ENCODE measurements at regions not wholly inside any gene's neighbourhood (a gene's known extent, or its start where the extent isn't known, plus 50 kb on each side); places are given as distances from the start of the nearest gene placed in this dataset.

DNA sequence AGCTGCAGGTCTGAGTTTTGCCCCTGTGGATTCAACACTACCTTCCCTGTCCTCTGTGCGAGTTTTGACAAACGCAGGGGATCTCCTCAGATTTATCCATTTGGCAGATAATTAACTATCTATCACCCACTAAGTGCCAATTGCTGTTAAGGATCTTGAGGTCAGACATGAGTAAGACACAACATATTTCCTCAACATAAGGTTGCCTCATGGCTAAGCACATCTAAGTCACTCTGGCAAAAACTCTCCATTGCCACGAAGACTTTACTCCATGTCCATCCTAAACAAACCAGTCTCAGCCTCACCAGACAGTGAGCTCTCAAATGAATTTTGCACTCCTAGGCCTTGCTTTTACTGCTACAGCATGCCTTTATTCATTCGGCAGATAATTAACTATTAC lies 408.4 kb downstream of the MAFB start:
- Histone ChIP-seq H3K27me3 (ENCODE audit: control insufficient read depth in 1 of 2, insufficient read depth in 2 of 2, low read length in 2 of 2) (no peaks in the 10 kb centered on the region), H3K27ac (ENCODE audit: low read depth in 1 of 2, low read length in 2 of 2) (no peak overlapping the region), H3K4me3 (ENCODE audit: low read length) (no peak overlapping the region), H3K4me1 (ENCODE audit: insufficient read depth, low read length) (no peaks in the 10 kb centered on the region), H3K36me3 (ENCODE audit: insufficient read depth, low read length) (no peaks in the 10 kb centered on the region), H3K9me3 (ENCODE audit: control insufficient read depth in 1 of 2, insufficient read depth in 1 of 2, low read length in 2 of 2) (no peaks in the 10 kb centered on the region)
- ChIA-PET CTCF (no interaction called here), POLR2A (no interaction called here)
- TF ChIP-seq, protein P1, sequence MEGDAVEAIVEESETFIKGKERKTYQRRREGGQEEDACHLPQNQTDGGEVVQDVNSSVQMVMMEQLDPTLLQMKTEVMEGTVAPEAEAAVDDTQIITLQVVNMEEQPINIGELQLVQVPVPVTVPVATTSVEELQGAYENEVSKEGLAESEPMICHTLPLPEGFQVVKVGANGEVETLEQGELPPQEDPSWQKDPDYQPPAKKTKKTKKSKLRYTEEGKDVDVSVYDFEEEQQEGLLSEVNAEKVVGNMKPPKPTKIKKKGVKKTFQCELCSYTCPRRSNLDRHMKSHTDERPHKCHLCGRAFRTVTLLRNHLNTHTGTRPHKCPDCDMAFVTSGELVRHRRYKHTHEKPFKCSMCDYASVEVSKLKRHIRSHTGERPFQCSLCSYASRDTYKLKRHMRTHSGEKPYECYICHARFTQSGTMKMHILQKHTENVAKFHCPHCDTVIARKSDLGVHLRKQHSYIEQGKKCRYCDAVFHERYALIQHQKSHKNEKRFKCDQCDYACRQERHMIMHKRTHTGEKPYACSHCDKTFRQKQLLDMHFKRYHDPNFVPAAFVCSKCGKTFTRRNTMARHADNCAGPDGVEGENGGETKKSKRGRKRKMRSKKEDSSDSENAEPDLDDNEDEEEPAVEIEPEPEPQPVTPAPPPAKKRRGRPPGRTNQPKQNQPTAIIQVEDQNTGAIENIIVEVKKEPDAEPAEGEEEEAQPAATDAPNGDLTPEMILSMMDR (IDR thresholded peaks at IDR 0.05) = no peak
- Mint-ChIP-seq H3K27ac (no peak overlapping the region), H3K4me3 (no peak overlapping the region), H3K9me3 (no peaks in the 10 kb centered on the region), H3K27me3 (peaks cover 4% of the 10 kb centered on the region), H3K36me3 (ENCODE audit: low read depth) (no peaks in the 10 kb centered on the region), H3K4me1 (ENCODE audit: low read depth) (no peaks in the 10 kb centered on the region)
- ATAC-seq (ENCODE audit: poor library complexity) (no peak), DNase-seq (no peak)
- intact Hi-C loops (cut with DNase I, micrococcal nuclease) = no loop called here

DNA sequence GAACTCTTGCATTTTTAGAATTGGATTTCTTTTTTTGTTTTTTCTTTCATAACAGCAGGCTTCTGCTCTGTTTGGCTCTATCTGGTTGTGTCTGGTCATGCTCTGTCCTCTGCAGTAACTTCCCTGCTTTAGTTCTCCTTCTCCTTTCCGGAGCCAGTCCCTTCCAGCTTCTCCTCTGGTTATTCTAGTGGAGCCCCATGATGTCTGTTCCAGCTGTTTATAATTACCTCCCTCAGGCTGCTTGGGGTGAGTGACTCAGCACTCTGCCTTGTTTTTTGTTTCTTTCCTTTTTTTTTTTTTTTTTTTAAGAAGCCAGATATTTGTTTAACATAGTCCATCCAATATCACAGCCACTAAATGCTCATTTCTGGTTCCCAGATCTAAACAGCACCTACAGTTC lies 409.6 kb downstream of the MAFB start:
- no peak overlapping the region for H3K4me3 ChIP-seq (ENCODE audit: low read length)
- H3K27ac Mint-ChIP-seq = no peak overlapping the region
- no peak overlapping the region for H3K27ac ChIP-seq (ENCODE audit: low read depth in 1 of 2, low read length in 2 of 2)
- TF ChIP-seq, protein P1 (IDR thresholded peaks at IDR 0.05) = no peak
- H3K4me1 Mint-ChIP-seq (ENCODE audit: low read depth) = no peaks in the 10 kb centered on the region
- H3K4me3 Mint-ChIP-seq = no peak overlapping the region
- intact Hi-C loops (cut with DNase I, micrococcal nuclease) = no loop called here
- ChIA-PET CTCF (no interaction called here), POLR2A (no interaction called here)
- no peaks in the 10 kb centered on the region for H3K27me3 ChIP-seq (ENCODE audit: control insufficient read depth in 1 of 2, insufficient read depth in 2 of 2, low read length in 2 of 2)
- H3K36me3 ChIP-seq (ENCODE audit: insufficient read depth, low read length) = no peaks in the 10 kb centered on the region
- DNase-seq (peak in 1 of 14 experiments; percentile 5), ATAC-seq (ENCODE audit: poor library complexity) (no peak)
- no peaks in the 10 kb centered on the region for H3K9me3 ChIP-seq (ENCODE audit: control insufficient read depth in 1 of 2, insufficient read depth in 1 of 2, low read length in 2 of 2)
- H3K9me3 Mint-ChIP-seq = no peaks in the 10 kb centered on the region
- H3K36me3 Mint-ChIP-seq (ENCODE audit: low read depth) = no peaks in the 10 kb centered on the region
- H3K4me1 ChIP-seq (ENCODE audit: insufficient read depth, low read length) = no peaks in the 10 kb centered on the region
- H3K27me3 Mint-ChIP-seq = peaks cover 4% of the 10 kb centered on the region

DNA sequence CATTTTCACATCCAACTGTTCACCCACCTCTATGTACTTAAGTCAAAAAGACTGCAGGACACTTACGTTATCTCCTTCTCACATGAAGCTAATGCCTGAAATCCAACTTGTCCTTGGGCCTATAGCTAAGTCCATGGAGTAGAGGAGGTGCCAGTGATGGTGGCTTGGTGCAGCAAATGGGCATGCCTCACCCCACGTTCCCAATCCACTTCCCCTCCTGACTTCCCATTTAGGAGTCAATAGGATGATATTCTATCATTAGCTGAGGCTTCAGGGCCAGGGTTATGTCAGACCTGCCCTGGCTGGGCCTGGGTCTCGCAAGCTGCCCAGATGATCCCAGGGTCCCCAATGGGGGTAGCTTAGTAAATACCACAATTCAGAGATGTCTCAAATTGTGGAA lies 410.4 kb downstream of the MAFB start:
- POLR2A ChIA-PET = no interaction called here
- DNase-seq (no peak), ATAC-seq (ENCODE audit: poor library complexity) (no peak)
- Mint-ChIP-seq H3K27me3 (peaks cover 4% of the 10 kb centered on the region), H3K27ac (no peak overlapping the region), H3K9me3 (no peaks in the 10 kb centered on the region), H3K4me1 (ENCODE audit: low read depth) (no peaks in the 10 kb centered on the region), H3K36me3 (ENCODE audit: low read depth) (no peaks in the 10 kb centered on the region), H3K4me3 (no peak overlapping the region)
- H3K27me3 ChIP-seq (ENCODE audit: control insufficient read depth in 1 of 2, insufficient read depth in 2 of 2, low read length in 2 of 2) = no peaks in the 10 kb centered on the region
- no peaks in the 10 kb centered on the region for H3K9me3 ChIP-seq (ENCODE audit: control insufficient read depth in 1 of 2, insufficient read depth in 1 of 2, low read length in 2 of 2)
- H3K4me1 ChIP-seq (ENCODE audit: insufficient read depth, low read length) = no peaks in the 10 kb centered on the region
- no peak overlapping the region for H3K27ac ChIP-seq (ENCODE audit: low read depth in 1 of 2, low read length in 2 of 2)
- TF ChIP-seq, protein P1 (IDR thresholded peaks at IDR 0.05) = no peak
- no peaks in the 10 kb centered on the region for H3K36me3 ChIP-seq (ENCODE audit: insufficient read depth, low read length)
- CTCF ChIA-PET = no interaction called here
- intact Hi-C loops (cut with DNase I, micrococcal nuclease) = no loop called here
- no peak overlapping the region for H3K4me3 ChIP-seq (ENCODE audit: low read length)
